ENCODE measurements at regions not wholly inside any gene's neighbourhood (a gene's known extent, or its start where the extent isn't known, plus 50 kb on each side); places are given as distances from the start of the nearest gene placed in this dataset.
A peak's percentile ranks its signal among the peaks of the same experiment; 100 is the strongest.
"Not testable (repeated sequence)": the region's sequence is repeated elsewhere in the genome, so short reads cannot be mapped to it uniquely, and the experiment has no call there.

DNA sequence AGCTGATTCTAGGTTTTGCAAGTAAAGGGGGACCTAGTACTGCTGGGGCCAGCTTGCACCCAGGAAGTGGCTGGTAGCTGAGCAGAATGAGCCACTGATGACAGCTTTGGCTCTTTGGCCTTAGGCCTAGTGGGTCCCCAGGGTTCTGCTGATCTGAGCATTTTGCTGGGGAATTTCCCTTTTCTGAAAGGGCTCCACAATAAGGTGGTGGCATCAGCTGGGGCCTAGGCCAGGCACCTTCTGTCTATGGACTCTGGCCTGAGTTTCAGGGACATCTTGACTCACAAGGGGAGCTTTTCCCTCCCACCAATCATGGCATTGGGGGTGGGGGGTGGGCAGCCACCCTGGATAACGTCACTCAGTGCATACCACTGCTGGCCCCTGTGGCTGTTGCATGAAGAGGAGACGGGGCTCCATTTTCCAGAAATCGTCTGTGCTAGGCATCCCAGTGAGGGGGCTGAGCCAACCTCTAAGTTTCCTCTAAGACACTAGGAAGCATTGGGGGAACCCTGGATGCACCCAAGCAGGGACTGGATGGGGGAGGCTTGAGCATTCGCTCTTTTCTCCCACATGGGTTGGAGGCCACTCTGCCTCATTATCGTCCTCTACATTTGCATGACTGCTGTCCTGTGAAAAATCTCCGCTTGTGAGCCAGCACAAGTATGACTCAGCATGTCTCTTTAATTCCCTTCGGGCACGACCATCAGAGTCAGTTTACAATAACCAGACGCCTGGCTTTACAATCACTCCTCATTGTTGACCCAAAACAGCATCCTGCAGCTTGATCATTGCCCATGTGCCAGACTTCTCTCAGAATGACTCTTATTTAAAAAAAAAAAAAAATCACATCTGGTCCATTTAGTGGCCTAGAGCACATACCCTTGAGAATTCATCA, 145.0 kb upstream of the THY1 start:
- Histone ChIP-seq H3K4me1 (peaks cover 17% of the 10 kb centered on the region), H3K27me3 (no peaks in the 10 kb centered on the region), H3K9me3 (no peaks in the 10 kb centered on the region), H3K36me3 (no peaks in the 10 kb centered on the region), H3K4me3 (ENCODE audit: low read depth, low read length) (no peak overlapping the region)
- DNase-seq, result peak; percentile 89
- TF ChIP-seq, protein P1, sequence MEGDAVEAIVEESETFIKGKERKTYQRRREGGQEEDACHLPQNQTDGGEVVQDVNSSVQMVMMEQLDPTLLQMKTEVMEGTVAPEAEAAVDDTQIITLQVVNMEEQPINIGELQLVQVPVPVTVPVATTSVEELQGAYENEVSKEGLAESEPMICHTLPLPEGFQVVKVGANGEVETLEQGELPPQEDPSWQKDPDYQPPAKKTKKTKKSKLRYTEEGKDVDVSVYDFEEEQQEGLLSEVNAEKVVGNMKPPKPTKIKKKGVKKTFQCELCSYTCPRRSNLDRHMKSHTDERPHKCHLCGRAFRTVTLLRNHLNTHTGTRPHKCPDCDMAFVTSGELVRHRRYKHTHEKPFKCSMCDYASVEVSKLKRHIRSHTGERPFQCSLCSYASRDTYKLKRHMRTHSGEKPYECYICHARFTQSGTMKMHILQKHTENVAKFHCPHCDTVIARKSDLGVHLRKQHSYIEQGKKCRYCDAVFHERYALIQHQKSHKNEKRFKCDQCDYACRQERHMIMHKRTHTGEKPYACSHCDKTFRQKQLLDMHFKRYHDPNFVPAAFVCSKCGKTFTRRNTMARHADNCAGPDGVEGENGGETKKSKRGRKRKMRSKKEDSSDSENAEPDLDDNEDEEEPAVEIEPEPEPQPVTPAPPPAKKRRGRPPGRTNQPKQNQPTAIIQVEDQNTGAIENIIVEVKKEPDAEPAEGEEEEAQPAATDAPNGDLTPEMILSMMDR (IDR thresholded peaks at IDR 0.05; ENCODE audit: low read depth, low read length), result no peak

DNA sequence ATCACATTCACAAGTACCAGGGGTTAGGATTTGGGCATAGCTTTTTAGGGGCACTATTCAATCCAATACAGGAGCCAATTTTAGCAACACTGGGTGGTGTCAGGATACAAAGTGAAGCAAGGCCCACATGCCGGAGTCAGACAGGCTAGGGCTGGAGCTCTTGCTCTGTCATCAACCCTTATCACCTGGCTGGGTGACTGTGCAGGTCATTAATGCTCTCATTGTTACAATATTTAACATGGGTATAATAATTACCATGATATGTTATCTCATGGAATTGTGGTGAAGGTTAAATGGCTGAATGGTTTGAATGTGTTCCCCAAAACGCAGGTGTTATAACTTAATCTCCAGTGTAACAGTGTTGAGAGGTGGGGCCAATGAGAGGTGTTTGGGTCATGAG, 143.3 kb upstream of the THY1 start:
- Histone ChIP-seq H3K4me3 (ENCODE audit: low read depth, low read length) (no peak overlapping the region), H3K36me3 (no peaks in the 10 kb centered on the region), H3K4me1 (peaks cover 17% of the 10 kb centered on the region), H3K27me3 (no peaks in the 10 kb centered on the region), H3K9me3 (no peaks in the 10 kb centered on the region)
- DNase-seq, result no peak
- TF ChIP-seq, protein P1 (IDR thresholded peaks at IDR 0.05; ENCODE audit: low read depth, low read length), result no peak

DNA sequence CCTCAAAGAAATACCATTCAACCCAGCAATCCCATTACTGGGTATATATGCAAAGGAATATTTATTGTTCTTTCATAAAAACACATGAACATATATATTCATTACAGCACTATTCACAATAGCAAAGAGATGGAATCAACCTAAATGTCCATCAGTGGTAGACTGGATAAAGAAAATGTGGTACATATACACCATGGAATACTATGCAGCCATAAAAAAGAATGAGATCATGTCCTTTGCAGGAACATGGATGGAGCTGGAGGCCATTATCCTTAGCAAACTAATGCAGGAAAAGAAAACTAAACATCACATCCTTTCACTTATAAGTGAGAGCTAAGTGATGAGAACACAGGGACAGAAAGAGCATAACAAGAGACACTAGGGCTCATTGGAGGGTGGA, 142.7 kb upstream of the THY1 start:
- not testable (repeated sequence) for DNase-seq; H3K27me3 ChIP-seq; H3K36me3 ChIP-seq; H3K9me3 ChIP-seq; H3K4me3 ChIP-seq (ENCODE audit: low read depth, low read length)
- H3K4me1 ChIP-seq, result peaks cover 17% of the 10 kb centered on the region

- TF ChIP-seq, protein P1 (IDR thresholded peaks at IDR 0.05; ENCODE audit: low read depth, low read length), result no peak
- H3K4me1 ChIP-seq, result no peaks in the 10 kb centered on the region
- no peak for DNase-seq
- H3K4me3 ChIP-seq (ENCODE audit: low read depth, low read length), result no peak overlapping the region
- no peaks in the 10 kb centered on the region for H3K27me3 ChIP-seq
- H3K36me3 ChIP-seq, result no peaks in the 10 kb centered on the region
- no peaks in the 10 kb centered on the region; the same call in 1 of the 2 replicates for H3K9me3 ChIP-seq
Measured at GRCh38 chr11:119560961-119561360, 138.0 kb upstream of the THY1 start.

- Histone ChIP-seq H3K4me3 (ENCODE audit: low read depth, low read length) (no peak overlapping the region), H3K27me3 (no peaks in the 10 kb centered on the region), H3K9me3 (no peaks in the 10 kb centered on the region; the same call in 1 of the 2 replicates), H3K4me1 (no peaks in the 10 kb centered on the region), H3K36me3 (no peaks in the 10 kb centered on the region)
- DNase-seq, result no peak
- TF ChIP-seq, protein P1 (IDR thresholded peaks at IDR 0.05; ENCODE audit: low read depth, low read length), result no peak
Measured at GRCh38 chr11:119560291-119560690, 137.3 kb upstream of the THY1 start.

- TF ChIP-seq, protein P1 (IDR thresholded peaks at IDR 0.05; ENCODE audit: low read depth, low read length), result no peak
- H3K4me1 ChIP-seq, result no peaks in the 10 kb centered on the region
- H3K27me3 ChIP-seq, result no peaks in the 10 kb centered on the region
- no peaks in the 10 kb centered on the region; the same call in 1 of the 2 replicates for H3K9me3 ChIP-seq
- H3K4me3 ChIP-seq (ENCODE audit: low read depth, low read length), result no peak overlapping the region
- no peak for DNase-seq
- no peaks in the 10 kb centered on the region for H3K36me3 ChIP-seq
Measured at GRCh38 chr11:119552106-119552485, 129.1 kb upstream of the THY1 start.

Data from BE2C (cell line).